Osteocyte (in vitro differentiated cells): ENCODE measurements at regions not wholly inside any gene's neighbourhood (a gene's known extent, or its start where the extent isn't known, plus 50 kb on each side); places are given as distances from the start of the nearest gene placed in this dataset.

ENCODE experiments used
- DNase-seq: peaks from one replicate; pipeline ENCODE4 v3.0.0; 2021; ENCODE audit warnings: mixed read lengths; ENCODE audit not compliant: unreplicated experiment; ENCODE audit errors: extremely low spot score
- H3K27ac Mint-ChIP-seq: one replicate; pipeline ENCODE4 v1.8.0; 2021; ENCODE audit warnings: mild to moderate bottlenecking, mixed read lengths; ENCODE audit not compliant: unreplicated experiment
- H3K27me3 Mint-ChIP-seq: one replicate; pipeline ENCODE4 v1.8.0; 2021; ENCODE audit warnings: mixed read lengths; ENCODE audit not compliant: unreplicated experiment
- H3K36me3 Mint-ChIP-seq: one replicate; pipeline ENCODE4 v1.8.0; 2021; ENCODE audit warnings: mixed read lengths; ENCODE audit not compliant: unreplicated experiment
- H3K4me1 Mint-ChIP-seq: one replicate; pipeline ENCODE4 v1.8.0; 2021; ENCODE audit warnings: mixed read lengths; ENCODE audit not compliant: unreplicated experiment
- H3K4me3 Mint-ChIP-seq: one replicate; pipeline ENCODE4 v1.8.0; 2021; ENCODE audit warnings: mild to moderate bottlenecking, moderate library complexity, mixed read lengths; ENCODE audit not compliant: unreplicated experiment
- H3K9me3 Mint-ChIP-seq: one replicate; pipeline ENCODE4 v1.8.0; 2021; ENCODE audit warnings: mixed read lengths; ENCODE audit not compliant: unreplicated experiment
- CTCF ChIP-seq: fragments of 200-600 bp; sonication (generic); IDR thresholded peaks from 2 replicates; pipeline ENCODE4 v1.5.0; 2021; ENCODE audit warnings: antibody characterized with exemption, mild to moderate bottlenecking, moderate library complexity

- H3K27me3 Mint-ChIP-seq, result no peaks in the 10 kb centered on the region
- no peaks in the 10 kb centered on the region for H3K36me3 Mint-ChIP-seq
- H3K4me3 Mint-ChIP-seq, result no peak overlapping the region
- H3K27ac Mint-ChIP-seq, result no peak overlapping the region
- TF ChIP-seq CTCF, result no peak
- no peaks in the 10 kb centered on the region for H3K9me3 Mint-ChIP-seq
- H3K4me1 Mint-ChIP-seq, result peaks cover 3% of the 10 kb centered on the region
- no peak for DNase-seq
These were observed 98.4 kb upstream of the STARD13 start for GRCh38 chr13:33383724-33384577.

- Mint-ChIP-seq H3K27ac (no peak overlapping the region), H3K4me3 (no peak overlapping the region), H3K36me3 (no peaks in the 10 kb centered on the region), H3K9me3 (no peaks in the 10 kb centered on the region), H3K27me3 (no peaks in the 10 kb centered on the region), H3K4me1 (no peaks in the 10 kb centered on the region)
- DNase-seq, result no peak
- no peak for TF ChIP-seq CTCF
These were observed 102.9 kb upstream of the STARD13 start for GRCh38 chr13:33388286-33388998.

- Mint-ChIP-seq H3K9me3 (peaks cover 6% of the 10 kb centered on the region), H3K27me3 (no peaks in the 10 kb centered on the region), H3K36me3 (no peaks in the 10 kb centered on the region), H3K27ac (no peak overlapping the region), H3K4me3 (no peak overlapping the region), H3K4me1 (no peaks in the 10 kb centered on the region)
- DNase-seq, result no peak
- TF ChIP-seq CTCF, result no peak
These were observed 107.3 kb upstream of the STARD13 start for GRCh38 chr13:33392794-33393405.

GRCh38 chr13:33394294-33394932 is 108.9 kb upstream of the STARD13 start:
- no peak for DNase-seq
- H3K27ac Mint-ChIP-seq, result no peak overlapping the region
- H3K4me3 Mint-ChIP-seq, result no peak overlapping the region
- H3K9me3 Mint-ChIP-seq, result peaks cover 6% of the 10 kb centered on the region
- no peaks in the 10 kb centered on the region for H3K27me3 Mint-ChIP-seq
- no peaks in the 10 kb centered on the region for H3K4me1 Mint-ChIP-seq
- no peaks in the 10 kb centered on the region for H3K36me3 Mint-ChIP-seq
- TF ChIP-seq CTCF, result no peak
